Putamen (tissue), 1 donor: ENCODE measurements at regions not wholly inside any gene's neighbourhood (a gene's known extent, or its start where the extent isn't known, plus 50 kb on each side); places are given as distances from the start of the nearest gene placed in this dataset.
"Not testable (repeated sequence)": the region's sequence is repeated elsewhere in the genome, so short reads cannot be mapped to it uniquely, and the experiment has no call there.

Experiments
- DNase-seq: peaks from one replicate; pipeline ENCODE4 v3.0.0-alpha.2; 2016; ENCODE audit warnings: low spot score

DNA sequence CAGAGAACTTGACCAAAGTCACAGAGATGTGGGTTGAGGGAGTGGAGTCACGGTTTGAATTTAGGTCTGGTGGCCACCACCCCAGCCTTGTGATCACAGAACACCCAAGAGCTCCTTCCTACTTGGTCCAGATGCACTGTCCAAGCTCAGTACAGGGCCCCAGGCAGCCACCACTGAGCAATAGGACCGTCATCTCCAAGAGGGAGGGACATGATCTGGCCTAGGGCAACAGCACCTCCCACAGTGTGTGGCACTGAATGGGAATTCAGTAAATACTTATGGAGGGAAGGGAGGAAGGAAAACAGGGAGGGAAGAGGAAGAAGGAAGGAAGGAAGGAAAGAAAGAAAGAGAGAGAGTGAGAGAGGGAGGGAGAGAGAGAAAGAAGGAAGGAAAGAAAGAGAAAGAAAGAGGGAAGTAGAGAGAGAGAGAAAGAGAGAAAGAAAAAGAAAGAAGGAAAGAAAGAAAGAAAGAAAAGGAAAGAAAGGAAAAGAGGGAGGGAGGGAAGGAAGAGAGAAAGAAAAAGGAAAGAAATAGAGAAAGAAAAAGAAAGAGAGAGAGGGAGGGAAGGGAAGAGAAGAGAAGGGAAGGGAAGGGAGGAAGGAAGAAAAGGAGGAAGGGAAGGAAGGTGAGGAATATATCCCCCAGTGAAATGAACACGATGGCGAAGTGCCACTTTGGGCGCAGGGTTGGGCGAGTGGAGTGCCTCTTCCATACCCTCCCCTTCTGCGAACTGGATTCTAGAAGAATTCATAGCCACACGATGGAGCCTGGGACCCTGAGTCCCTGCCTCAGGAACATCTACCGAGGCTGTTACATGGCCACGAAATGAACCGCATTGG is 243.7 kb downstream of the TFAP2C start:
- DNase-seq: no peak

DNA sequence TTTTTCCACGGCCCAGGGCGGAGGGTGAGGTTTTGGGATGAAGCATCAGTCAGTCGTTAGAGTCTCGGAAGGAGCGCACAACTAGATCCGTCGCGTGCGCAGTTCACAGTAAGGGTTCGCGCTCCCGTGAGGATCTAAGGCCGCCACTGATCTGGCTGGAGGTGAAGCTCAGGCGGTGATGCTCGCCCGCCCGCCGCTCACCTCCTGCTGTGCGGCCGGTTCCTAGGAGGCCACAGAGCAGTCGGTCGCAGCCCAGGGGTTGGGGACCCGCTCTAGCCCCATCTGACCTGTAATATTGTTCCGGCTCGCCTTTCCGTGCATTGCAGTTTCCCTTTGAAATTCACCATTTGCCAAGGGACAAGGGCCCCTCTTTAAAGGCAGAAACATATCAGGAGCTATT is 244.7 kb downstream of the TFAP2C start:
- no peak for DNase-seq

DNA sequence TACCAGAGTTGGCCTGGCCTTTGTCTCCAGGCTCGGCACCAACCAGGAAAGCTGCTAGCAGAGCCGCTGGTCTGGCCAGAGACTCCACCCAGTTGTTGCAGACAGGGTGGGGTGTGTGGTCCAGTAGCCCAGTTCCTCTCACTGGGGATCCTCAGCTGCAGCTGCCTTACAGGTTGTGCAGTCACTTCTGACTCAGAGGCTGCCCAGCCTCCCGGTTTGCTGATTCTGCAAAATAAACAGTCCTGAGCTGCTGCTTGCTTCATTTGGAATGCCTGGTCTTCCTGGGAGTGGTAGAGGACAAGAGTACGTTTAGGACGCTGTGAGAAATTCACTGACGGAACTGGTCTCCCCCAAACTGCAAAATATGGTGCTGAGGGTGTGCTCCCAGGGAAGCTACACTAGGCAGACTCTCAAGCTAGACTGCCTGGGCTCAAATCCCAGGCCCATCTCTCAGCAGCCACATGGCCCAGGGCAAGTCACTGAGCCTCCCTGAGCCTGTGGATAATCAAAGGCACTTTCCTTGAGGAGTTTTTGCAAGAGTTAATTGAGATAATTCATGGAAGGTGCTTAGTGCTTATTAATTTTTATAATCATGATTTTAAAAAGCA is 246.1 kb downstream of the TFAP2C start:
- no peak for DNase-seq

- DNase-seq: no peak
These were observed 246.7 kb downstream of the TFAP2C start for GRCh38 chr20:56875803-56876202.

- no peak for DNase-seq
These were observed 256.4 kb downstream of the TFAP2C start for GRCh38 chr20:56885521-56885920.

GRCh38 chr20:56890011-56890410 is 260.9 kb downstream of the TFAP2C start:
- no peak for DNase-seq

DNA sequence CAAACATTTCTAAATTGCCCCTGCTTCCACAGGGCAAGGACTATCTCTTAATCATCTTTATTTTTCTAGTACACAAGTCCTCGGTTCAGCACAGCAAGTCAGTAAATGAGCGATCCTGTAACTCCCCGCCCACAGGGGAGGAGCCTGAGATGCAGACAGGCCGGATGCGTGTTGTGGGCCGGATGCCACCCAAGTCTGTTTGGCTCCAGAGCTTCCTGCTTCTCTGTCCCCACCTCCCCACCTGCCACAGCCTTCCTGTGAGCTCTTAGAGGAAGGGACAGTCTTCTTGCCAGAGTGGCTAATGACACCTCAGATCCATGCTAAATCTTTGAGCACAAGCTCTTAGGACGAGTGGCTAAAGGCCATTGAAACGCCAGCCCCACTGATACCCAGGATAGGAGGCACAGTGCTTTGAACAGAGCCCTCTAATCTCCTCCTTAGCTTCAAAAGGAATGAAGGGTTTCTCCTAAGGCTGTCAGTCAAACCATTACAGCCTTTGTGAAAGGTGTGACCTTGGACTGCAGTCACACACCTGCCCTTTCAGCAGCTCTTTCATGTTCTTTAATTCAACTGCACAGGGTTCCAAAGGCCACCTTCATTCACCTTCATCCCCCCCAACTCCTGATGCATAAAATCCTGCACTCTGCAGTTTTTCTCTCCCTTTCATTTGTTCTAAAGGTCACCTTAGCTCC is 264.3 kb downstream of the TFAP2C start:
- no peak for DNase-seq

GRCh38 chr20:56896447-56896846 is 267.3 kb downstream of the TFAP2C start:
- no peak for DNase-seq

- DNase-seq: no peak
These were observed 268.3 kb downstream of the TFAP2C start for GRCh38 chr20:56897318-56897957.

- DNase-seq: no peak
These were observed 268.8 kb downstream of the TFAP2C start for GRCh38 chr20:56897958-56898349.

DNA sequence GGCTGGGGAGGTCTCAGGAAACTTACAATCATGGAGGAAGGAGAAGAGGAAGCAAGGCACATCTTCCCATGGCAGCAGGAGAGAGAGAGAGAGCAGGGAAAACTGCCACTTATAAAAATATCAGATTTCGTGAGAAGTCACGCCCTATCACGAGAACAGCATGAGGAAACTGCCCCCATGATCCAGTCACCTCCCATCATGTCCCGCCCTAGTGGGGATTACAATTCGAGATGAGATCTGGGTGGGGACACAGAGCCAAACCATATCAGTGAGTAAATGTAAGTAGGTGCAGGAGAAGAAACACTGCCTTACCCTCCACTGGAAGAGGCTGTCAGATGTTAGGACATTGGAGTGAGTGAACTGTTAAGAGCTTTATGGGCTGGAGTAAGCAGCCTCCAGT is 270.4 kb downstream of the TFAP2C start:
- DNase-seq: no peak

DNA sequence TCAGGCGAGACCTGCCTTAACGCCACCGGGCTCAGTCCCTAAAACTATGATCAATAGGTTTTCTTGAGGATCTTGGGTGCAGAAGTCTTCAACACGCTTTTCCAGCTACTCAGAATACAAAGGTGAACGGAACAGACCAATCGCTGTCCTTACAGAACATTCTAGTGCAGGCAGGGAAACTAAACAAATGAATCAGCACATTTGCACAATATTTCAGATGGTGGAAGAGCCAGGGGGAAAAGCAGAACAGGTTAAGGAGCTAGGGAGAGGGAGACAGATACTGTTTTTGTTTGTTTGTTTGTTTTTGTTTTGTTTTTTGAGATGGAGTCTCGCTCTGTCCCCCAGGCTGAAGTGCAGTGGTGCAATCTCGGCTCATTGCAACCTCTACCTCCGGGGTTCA is 271.1 kb downstream of the TFAP2C start:
- no peak for DNase-seq

DNA sequence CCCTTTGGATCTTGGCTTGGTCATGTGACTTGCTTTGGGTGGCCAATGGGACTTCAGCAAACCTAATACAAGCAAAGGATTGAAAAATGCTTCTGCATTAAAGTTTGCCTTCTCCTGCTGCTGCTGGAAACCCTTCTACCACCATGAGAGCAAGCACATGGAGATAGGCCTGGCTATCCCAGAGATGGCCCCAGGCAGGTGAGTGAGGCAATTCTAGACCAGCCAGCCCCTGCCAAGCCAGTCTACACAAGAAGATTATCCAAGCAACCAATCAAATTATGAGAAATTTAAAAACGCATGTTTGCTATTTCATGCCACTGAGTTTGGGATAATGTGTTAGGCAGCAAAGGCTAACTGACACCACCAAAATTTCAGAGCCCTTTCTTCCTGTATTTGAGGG is 274.3 kb downstream of the TFAP2C start:
- no peak for DNase-seq

GRCh38 chr20:56903858-56904257 is 274.8 kb downstream of the TFAP2C start:
- DNase-seq: no peak

DNA sequence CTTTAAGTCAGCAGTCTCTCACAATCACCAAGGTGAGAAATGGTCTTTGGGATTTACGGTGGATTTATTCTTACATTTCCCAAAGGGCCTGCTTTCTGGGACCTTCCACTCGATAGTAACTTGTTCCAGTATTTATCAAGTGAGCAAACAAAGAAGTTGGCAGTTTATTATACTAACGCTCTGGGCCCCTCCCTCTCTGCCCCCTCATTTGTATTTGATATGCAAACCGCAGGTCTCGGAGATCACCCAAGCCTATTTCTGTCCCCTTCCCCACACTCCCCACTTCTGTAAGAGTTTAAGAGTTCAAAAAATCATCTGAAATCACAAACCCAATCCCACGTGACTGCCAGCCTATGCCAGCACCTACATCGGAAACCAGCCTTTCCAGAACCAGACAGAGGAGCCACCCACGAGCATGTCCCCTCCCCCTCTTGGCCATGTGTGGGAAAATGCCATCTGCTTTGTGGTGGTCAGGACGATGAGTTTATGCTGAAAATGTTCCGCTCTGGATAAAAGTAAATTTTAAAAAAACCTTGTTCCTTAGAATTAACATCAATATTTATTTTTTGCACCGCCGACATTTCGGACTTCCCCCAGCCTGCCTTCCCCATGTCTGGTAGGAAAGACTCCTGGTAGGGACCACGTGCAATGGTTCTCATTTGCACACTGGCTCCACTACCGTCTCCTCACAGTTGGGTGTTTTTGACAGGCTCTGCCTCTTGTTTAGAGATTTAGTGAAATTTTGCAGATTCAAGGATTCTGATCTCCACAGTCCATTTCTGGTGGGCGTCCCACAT is 281.0 kb downstream of the TFAP2C start:
- DNase-seq: no peak

DNA sequence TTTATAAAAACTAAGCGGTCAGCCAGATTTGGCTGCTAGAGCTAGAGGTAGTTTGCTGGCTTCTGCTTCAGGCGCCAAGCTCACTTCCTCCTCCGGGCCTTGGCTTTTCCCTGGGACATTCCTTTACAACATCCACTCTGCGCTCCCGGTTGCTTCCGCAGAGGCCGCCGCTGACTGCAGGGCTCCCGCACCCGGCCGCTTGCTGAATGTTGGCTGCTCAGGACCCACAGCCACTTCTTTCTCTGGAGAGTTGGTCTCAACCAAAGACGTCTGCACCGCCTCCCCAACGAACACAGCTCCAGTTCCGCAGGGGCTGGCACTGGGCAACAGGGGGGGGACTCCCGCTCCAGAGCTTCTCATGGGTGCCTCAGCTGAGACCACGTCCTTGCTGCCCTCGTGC is 282.8 kb downstream of the TFAP2C start:
- no peak for DNase-seq

- DNase-seq: no peak
These were observed 285.4 kb downstream of the TFAP2C start for GRCh38 chr20:56914532-56914931.

DNA sequence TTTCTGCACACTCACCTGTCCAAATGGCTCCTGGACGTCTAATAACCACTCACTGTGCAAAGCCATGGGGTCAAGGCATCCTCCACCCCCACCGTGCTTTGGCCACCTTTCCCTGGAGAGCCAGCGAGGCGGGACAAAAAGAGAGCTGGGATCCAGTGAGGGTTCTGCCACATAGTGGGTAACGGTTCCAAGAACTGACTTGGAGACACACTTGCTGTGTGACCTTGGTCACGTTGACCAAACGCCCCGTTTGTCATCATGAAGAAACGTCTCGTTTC is 287.2 kb downstream of the TFAP2C start:
- DNase-seq: no peak

GRCh38 chr20:56920041-56920440 is 290.9 kb downstream of the TFAP2C start:
- DNase-seq: not testable (repeated sequence)

GRCh38 chr20:56922497-56922896 is 293.4 kb downstream of the TFAP2C start:
- no peak for DNase-seq

- no peak for DNase-seq
These were observed 295.4 kb downstream of the TFAP2C start for GRCh38 chr20:56924292-56925081.
